HG03135 (cell line): ENCODE measurements at regions not wholly inside any gene's neighbourhood (a gene's known extent, or its start where the extent isn't known, plus 50 kb on each side); places are given as distances from the start of the nearest gene placed in this dataset.

ENCODE experiments used
- ATAC-seq: cut with Tn5 transposase; IDR thresholded peaks from one replicate; pipeline ENCODE4 v1.9.1; 2021; ENCODE audit warnings: mild to moderate bottlenecking, moderate library complexity; ENCODE audit not compliant: unreplicated experiment

DNA sequence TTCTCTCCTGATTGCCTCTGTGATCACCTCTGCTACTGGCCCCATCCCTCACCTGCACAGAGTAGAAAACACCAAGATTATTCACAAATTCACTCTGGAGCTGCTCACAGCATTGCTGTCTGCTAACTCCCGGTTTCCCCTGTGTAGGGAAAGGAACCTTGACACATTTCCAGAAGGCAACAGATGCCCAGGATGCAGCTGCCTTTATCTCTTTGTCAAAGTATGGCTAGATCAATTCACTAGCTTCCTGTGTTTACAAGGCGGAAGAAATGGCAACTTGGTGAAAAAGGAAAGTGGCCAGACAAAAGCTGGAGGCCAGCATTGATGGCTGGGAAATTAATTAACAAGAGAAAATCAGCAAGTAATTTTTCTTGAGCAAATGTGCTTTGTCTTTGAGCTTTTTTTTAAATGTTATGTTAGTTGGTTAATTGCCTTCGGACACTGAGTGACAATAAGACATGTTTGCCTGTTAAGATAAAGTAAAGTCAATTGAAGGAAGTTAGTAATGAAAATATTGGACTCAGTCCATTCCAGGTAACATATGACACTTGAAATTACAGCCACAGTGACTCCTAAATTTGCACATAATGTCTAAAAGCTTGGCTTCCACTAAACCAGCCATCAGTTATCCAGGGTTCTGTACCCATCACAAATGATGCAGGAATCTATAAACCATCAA lies 394.6 kb upstream of the IL12A start:
- no peak for ATAC-seq

DNA sequence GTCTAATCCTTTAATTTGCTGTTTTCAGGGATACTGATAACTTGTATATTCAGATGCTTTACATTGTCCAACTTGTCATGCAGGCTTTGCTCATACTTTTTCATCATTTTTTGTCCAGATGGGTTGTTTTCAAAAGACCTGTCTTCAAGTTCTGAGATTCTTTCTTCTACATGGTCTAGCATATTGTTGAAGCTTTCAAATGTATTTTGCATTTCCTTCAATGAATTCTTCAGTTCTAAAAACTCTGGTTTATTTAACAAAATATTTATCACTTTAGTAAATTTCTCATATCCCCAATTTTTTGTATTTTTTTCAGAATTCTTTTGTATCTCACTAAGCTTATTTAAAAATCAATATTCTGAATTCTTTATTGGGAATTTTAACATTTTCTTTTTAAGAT lies 388.3 kb upstream of the IL12A start:
- no peak for ATAC-seq

DNA sequence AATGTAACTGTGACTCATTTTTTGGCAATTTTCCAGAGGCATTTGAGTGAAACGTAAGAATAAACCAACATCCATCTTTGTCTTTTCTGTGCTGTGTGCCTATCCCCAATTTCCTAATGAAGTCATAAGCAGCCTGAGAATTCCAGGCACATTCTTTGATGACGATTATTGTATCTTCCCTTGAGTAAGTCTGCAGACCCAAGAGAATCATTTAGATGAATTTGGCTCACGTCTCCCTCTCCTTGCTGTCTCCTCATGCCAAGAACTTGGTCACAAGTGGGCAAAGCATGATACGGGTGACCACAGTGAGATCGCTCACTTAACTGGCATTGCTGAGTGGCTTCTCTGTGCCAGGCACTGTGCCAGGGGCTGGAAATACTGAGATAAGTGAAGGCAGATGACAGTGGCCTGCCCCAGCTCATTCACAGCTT lies 384.5 kb upstream of the IL12A start:
- ATAC-seq, result no peak

DNA sequence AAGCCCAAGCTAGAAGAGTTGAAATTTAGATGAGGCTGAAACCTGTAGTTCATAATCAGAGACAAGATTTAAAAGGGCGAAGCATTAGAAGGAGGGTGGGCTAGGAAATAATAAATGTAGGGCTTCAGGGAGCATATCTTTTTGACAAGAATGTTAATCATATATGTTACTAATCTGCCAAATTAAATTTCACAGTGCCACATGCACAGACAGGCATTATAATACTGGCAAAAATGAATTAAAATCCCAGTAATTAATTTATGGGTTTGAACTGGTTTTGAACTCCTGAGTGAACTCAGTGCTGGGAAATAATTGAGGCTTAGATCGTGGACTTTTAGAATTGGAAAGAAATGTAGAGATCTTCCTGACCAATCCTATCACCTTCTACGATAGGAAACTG lies 383.5 kb upstream of the IL12A start:
- ATAC-seq, result no peak

DNA sequence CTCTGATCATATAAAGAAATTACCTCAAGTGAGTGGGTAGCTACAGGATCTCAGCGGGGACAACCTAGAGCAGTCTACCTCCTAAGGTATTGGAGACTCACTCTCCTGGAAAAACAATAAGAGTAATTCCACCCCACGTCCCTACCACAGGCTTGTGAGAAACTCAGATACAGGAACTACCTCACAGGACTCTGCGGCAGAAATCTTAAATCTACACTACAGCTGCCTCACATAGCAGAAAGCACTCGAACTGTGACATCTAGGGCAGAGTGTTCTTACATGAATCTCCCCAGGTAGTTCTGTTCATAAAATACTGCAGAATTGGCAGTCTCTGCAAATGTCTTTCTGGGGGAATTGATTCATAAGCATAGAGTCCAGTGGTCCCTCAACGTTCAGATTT lies 382.9 kb upstream of the IL12A start:
- ATAC-seq, result no peak

DNA sequence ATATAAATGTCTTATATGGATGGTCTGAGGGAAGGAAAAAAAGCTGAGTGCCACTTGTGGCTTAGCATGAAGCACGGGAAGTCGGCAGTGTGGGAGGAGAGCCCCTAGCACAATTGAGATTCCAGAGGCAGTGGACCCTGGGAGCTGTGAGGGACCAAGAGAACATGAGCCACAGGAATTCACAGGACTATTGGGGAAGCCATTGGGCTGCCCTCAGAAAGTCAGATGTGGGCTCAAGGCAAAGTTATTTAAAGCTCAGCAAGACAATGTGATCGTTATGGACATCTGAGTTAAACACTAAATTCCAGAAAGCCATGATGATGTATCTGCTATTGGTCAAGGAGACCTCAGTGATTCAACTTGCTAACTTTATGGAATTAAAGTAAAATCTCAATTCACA lies 380.8 kb upstream of the IL12A start:
- no peak for ATAC-seq

DNA sequence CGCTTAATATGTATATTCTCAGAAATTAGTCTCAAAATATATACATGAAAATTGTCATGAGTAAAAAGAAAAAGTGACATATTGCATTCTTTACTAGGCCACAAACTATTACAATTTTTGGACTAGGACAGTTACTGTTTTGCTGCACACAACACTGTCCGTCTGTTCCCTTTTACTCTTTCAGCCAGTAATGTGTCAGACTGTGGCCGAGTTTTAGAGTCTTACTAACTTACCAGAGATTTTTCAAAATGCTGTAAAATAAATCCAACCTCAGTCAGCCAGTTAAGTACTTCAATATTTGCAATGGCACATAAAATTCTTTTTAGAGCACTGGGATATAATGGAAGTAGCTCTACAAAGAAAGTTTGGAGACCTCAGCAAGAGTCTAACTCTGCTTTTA lies 380.3 kb upstream of the IL12A start:
- ATAC-seq, result no peak

DNA sequence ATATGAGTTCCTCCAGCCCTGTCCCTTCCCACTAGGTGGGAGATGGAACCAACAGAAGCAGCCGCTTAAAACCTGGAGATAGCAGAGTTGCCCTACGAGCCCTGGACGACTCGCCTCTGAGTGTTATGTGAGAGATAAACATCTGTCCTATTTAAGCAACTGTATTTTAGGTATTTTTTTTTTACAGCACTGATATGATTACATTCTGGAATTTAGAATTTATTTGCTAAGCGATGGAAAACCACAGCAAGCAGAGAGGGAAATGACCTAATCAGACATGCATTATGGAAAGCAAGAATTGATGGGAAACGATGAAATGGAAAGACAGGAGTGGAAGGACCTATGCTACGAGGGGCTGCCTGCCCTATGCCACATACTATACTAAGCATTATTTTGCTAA lies 379.0 kb upstream of the IL12A start:
- ATAC-seq, result no peak

DNA sequence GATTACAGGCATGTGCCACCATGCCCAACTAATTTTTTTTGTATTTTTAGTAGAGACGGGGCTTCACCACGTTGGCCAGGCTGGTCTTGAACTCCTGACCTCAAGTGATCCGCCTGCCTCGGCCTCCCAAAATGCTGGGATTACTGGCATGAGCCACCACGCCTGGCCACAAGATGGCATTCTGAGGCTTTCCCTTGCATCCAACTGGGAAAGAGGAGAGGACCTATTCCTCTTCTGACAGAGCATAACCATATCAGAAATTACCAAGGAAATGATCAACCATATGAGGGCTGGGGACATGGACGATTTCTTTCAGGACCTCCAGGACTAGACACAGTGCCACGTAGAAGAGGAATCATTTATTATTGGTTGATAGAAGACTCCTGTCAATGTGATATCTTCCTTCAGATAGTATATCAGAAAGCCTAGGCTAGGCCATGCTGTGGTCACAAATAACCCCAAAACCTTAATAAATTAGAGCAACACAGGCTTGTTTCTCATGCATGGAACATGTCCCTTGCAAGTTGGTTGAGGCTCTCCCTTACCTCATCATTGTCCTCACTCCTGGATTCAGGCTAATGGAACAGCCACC lies 372.3 kb upstream of the IL12A start:
- ATAC-seq, result no peak

DNA sequence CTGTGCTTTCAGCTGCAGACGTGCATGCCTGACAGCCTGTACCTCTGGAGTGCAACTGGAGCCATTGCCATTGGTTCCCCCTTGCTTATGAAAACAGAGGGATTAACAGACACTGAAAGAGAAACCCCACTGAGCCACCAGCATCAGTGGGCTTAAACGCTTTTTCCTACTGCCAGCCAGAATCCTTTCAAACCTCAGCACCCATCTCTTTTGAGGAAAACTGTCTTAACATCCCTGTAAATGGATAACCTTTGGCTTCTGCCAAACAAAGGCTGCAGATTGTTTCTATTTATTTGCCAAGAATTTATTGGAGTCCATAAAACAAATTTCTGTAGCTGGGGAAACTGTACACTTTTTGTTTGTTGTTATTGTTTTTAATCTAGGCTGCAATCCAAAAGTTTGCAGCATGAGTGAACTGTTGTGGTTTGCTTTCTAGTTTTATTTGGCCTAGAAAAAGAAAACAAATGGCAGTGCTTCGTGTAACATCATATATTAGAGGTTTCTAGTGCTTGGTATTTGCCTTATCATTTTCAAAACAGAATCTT lies 369.2 kb upstream of the IL12A start:
- ATAC-seq, result no peak

DNA sequence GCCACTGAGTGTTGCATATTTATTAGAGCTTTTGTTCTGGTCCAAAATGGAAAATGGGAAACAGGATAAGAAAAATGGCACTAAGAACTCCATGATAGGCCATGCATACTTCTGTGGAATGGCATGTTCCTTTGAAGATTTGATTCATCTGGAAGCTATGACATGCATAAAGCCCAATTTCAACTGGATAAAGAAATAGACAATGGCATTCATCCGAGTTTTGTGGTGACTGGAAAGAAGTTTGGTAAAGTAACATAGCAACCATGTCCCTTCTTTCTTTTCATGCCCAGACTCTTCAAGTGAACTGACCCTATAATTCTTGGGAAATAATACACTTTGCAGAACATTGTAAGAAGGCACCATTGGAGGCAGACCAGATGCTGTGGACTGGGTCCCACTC lies 368.4 kb upstream of the IL12A start:
- no peak for ATAC-seq

DNA sequence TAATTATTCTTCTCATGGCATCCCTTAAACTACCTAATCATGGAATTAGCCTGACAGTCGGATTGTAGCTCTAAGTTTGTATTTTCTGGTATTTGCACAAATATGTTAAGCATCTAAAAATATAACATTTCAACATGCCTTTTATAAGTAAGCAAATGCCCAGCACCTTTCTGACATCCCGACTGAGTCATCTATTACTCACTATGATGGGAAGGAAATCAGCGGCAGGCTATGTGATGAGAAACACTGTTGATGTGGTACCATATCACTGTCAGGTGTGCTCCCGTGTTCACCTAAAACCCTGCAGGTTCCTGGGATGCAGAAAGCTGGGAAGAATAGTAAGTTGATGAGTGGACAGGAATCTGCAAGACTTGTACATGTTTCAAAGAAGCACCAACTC lies 367.8 kb upstream of the IL12A start:
- no peak for ATAC-seq

DNA sequence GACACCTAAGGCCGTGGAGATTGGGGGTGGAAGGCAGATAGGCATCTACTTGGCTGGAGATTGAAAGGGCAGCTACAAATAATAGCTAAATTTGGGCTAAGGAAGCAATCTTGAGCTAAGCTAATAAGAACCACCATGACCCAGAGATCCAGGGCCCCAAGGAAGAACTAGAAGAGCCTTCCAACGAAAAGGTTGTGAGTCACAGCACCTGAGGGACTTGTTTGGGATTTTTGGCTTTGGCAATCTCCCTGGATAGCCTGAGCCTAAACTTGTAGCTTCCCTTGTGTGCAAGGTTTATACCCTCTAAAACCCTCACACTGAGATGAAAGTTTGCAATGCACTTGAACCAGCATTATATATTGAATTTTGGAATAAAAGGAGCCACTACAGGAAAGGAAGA lies 364.0 kb upstream of the IL12A start:
- ATAC-seq, result no peak

DNA sequence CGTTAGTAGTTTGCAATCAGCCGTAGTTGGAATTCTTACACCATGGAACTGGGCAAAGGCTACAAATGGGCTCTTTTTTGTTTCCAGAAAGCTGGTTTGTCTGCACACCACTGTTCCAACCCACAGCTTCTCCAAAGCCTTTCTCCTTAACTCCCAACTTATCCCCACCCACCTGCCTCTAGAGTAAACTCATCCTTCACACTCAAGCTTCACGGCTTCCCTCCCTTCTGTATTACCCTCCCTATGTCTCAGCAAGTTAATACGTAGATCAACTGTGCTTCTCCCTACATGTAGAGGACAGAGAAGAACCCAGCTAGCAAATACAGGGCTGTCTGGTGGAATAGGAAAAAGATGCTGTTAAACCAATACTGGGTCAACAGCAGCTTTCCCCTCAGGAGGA lies 363.0 kb upstream of the IL12A start:
- no peak for ATAC-seq

DNA sequence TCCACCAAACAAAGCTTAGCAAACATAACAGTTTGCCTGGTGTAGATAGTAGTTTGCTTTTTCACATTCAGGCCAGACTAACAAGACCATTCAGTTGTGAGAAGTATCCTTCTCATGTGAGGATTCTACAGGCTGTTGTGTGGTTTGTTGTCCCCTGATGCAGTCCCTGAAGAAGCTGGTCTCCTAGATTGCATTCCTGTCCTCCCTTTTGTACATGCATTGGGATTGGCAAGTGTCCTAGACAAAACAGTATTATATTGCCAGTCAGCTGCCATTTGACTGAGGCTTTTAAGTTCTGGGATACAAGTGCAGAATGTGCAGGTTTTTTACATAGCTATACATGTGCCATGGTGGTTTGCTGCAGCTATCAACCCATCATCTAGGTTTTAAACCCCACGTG lies 362.0 kb upstream of the IL12A start:
- no peak for ATAC-seq

DNA sequence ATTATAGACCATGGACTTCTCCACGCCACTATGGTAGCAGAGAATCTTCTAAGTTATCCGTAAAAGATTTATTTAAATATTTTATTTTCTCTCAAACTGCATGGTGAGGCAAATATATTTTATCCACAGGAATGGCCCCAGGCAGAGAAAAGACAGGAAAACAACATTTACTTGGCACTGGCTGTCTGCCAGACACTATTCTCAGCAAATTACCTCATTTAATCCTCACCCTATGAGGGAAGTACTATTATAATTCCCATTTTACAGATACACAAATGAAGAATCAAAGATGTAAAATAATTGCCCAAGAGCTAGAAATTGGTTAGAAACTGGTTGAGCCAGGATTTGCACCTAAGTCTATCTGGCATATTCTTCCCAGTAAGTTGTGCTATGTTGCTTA lies 361.4 kb upstream of the IL12A start:
- ATAC-seq, result no peak

DNA sequence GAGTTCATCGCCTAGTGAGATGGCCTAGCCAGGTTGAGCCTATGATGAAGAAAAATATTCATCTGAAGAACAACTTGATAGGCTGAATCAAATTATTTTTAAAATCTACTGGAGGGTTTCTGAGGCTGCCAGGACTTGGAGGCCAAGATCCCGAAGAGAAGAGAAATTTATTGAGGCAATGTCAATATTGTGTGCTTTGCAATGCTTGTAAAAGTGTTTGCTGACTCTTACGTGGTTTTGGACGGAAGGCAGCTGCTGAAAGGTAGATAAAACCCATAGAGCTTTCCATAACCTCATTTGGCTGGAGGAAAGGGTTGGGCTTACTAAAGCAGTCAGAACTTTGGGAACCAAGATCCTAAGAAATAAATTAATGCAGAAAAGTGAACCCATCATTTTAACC lies 361.0 kb upstream of the IL12A start:
- ATAC-seq, result no peak

DNA sequence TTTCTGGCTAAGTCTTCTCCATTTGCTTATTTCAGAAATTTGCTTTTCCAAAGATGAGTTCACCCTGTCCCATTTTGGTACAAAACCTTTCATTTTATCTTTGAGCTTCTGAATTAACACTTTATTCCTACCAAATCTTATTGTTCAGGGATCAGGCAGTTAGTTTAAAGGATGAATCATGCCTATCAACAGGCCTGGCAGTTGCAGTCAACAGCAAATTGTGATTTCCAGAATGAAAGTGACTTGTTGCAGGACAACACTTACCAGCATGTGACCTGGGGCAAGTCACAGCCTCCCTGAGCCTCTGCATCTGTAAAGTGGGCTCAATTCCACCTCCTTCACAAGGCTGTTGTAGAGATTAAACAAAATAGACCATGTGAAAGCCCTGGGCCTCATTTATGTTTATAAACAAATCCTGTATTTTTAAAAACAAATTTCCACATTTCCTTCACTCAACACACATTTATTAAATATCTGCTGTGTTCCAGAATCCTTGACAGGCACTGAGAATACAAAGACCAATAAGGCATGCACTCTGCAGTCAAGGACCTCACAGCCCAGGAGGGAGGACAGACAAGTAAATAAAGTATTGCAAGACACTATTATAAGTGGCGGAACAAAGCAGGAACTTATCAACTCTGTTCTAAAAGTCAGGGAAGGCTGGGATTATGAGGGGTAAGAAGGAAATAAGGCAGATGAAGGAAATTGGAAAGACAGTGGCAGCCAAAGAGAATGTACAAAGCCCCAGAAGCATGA lies 359.1 kb upstream of the IL12A start:
- ATAC-seq, result no peak

DNA sequence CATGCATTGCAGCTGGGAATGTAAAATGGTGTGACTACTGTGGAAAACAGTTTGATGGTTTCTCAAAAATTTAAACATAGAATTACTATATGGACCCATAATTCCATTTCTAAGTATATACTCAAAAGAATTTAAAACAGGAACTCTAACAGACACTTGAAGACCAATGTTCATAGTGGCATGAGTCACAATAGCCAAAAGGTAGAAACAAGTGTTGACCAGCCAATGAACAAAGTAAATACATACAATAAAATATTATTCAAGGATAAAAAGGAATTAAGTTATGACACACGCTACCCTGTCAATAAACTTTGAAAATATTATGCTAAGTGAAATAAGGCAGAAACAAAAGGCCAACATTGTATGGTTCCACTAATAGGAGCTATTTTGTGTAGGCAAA lies 357.4 kb upstream of the IL12A start:
- ATAC-seq, result no peak

DNA sequence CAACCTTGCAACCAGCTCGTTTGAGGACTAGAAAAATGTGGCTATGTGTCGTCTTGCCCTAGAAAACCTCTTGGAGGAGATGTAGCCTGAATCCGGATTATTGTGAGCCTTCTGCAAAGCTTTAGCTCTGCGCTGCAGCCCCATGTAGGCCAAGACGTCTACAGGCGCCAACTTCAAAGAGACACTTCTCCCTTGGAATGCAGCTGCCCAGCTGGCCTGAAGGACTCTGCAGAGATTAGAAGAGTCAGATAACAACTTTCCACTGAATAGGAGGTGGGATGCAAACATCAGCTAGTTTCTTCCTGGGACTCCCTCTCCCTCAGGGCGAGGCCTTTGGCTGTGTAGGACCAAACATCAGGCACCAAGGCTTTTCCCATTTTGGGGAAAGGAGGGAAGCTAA lies 356.5 kb upstream of the IL12A start:
- ATAC-seq, result no peak

DNA sequence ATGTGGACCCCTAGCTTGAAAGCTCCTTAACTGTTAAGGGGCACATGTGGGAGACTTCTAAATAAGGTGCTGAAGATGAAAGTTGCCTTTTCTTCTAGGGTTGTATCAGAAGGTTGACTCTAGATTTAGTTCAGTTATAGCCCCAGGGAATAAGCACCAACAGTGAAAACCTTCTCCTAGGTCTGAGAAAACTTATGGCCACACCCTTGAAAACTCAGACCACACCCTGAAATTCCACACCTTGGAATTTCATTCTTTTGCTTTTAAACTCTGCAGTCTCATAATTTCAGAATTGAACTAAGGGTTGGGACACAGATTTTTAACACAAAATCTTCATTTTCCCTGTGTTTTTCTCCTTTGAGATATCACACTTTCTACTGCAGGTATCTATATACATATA lies 355.8 kb upstream of the IL12A start:
- ATAC-seq, result no peak

DNA sequence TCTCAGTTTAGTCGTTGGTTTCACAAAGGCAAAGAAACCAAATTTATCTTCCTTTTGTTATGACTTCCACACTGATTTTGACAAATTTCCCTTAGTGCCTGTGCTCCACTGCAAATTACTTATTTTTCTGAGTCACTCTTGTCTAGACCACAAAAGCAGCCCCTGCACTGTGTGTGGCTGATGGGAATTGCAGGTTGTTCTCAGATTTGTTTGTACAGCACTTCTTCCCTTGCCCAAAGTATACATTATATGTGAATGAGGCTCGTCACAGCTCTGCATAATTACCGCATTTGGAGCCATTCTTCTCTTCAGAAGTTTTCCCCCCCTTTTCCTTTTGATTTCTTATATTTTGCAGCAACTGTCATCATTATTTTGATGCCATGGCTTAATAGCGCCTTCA lies 354.2 kb upstream of the IL12A start:
- ATAC-seq, result no peak
